ENCODE measurements at regions not wholly inside any gene's neighbourhood (a gene's known extent, or its start where the extent isn't known, plus 50 kb on each side); places are given as distances from the start of the nearest gene placed in this dataset.

GRCh38 chr5:4081466-4081865, 485.8 kb downstream of the IRX1 start:
- TF ChIP-seq TAF1 (IDR thresholded peaks at IDR 0.05; ENCODE audit: borderline replicate concordance, insufficient read depth, low read length) (no peak), SIN3A (IDR thresholded peaks at IDR 0.05; ENCODE audit: borderline replicate concordance, insufficient read depth, low read length) (no peak), POLR2AphosphoS5 (IDR thresholded peaks at IDR 0.05; ENCODE audit: low read depth, low read length) (no peak), FOXP2 (optimal IDR thresholded peaks at IDR 0.05; ENCODE audit: borderline replicate concordance, extremely low read depth, extremely low read length, insufficient read depth) (no peak)
- TF ChIP-seq, protein P1, sequence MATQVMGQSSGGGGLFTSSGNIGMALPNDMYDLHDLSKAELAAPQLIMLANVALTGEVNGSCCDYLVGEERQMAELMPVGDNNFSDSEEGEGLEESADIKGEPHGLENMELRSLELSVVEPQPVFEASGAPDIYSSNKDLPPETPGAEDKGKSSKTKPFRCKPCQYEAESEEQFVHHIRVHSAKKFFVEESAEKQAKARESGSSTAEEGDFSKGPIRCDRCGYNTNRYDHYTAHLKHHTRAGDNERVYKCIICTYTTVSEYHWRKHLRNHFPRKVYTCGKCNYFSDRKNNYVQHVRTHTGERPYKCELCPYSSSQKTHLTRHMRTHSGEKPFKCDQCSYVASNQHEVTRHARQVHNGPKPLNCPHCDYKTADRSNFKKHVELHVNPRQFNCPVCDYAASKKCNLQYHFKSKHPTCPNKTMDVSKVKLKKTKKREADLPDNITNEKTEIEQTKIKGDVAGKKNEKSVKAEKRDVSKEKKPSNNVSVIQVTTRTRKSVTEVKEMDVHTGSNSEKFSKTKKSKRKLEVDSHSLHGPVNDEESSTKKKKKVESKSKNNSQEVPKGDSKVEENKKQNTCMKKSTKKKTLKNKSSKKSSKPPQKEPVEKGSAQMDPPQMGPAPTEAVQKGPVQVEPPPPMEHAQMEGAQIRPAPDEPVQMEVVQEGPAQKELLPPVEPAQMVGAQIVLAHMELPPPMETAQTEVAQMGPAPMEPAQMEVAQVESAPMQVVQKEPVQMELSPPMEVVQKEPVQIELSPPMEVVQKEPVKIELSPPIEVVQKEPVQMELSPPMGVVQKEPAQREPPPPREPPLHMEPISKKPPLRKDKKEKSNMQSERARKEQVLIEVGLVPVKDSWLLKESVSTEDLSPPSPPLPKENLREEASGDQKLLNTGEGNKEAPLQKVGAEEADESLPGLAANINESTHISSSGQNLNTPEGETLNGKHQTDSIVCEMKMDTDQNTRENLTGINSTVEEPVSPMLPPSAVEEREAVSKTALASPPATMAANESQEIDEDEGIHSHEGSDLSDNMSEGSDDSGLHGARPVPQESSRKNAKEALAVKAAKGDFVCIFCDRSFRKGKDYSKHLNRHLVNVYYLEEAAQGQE (IDR thresholded peaks at IDR 0.05; ENCODE audit: insufficient read depth in 1 of 2, low read depth in 2 of 2, low read length in 2 of 2) = no peak

All from PFSK-1 (cell line).